ENCODE measurements at regions not wholly inside any gene's neighbourhood (a gene's known extent, or its start where the extent isn't known, plus 50 kb on each side); places are given as distances from the start of the nearest gene placed in this dataset.

DNA sequence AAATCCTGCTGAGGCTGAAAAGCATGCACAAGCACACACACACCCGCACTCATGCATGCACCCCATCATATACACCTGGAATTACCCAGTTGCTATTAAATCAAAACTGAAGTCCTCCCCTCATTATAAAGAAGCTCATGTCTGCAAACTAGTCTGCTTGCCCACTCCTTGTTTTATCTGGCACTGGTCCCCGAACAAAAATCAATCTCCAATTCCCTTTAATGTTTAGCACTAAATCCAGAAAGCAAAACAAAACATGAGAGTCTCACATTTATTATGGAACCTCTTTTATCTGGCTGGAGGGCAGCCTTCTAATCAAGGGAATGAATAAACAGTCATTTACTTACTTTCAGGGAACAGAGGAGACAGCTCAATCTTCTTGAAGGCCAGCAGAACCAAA is 1093.4 kb upstream of the FLRT2 start:
- Mint-ChIP-seq H3K36me3 (ENCODE audit: unreplicated experiment) (no peaks in the 10 kb centered on the region), H3K4me1 (ENCODE audit: unreplicated experiment) (peaks cover 57% of the 10 kb centered on the region), H3K27me3 (ENCODE audit: unreplicated experiment) (no peaks in the 10 kb centered on the region), H3K27ac (ENCODE audit: unreplicated experiment) (no peak overlapping the region), H3K9me3 (ENCODE audit: unreplicated experiment) (no peaks in the 10 kb centered on the region), H3K4me3 (ENCODE audit: unreplicated experiment) (no peak overlapping the region)
- TF ChIP-seq, protein P1, sequence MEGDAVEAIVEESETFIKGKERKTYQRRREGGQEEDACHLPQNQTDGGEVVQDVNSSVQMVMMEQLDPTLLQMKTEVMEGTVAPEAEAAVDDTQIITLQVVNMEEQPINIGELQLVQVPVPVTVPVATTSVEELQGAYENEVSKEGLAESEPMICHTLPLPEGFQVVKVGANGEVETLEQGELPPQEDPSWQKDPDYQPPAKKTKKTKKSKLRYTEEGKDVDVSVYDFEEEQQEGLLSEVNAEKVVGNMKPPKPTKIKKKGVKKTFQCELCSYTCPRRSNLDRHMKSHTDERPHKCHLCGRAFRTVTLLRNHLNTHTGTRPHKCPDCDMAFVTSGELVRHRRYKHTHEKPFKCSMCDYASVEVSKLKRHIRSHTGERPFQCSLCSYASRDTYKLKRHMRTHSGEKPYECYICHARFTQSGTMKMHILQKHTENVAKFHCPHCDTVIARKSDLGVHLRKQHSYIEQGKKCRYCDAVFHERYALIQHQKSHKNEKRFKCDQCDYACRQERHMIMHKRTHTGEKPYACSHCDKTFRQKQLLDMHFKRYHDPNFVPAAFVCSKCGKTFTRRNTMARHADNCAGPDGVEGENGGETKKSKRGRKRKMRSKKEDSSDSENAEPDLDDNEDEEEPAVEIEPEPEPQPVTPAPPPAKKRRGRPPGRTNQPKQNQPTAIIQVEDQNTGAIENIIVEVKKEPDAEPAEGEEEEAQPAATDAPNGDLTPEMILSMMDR (IDR thresholded peaks at IDR 0.05): no peak
- no peak for DNase-seq (ENCODE audit: extremely low spot score, unreplicated experiment)

GRCh38 chr14:84442521-84442920 is 1087.4 kb upstream of the FLRT2 start:
- no peaks in the 10 kb centered on the region for H3K36me3 Mint-ChIP-seq (ENCODE audit: unreplicated experiment)
- peaks cover 8% of the 10 kb centered on the region for H3K4me1 Mint-ChIP-seq (ENCODE audit: unreplicated experiment)
- no peaks in the 10 kb centered on the region for H3K9me3 Mint-ChIP-seq (ENCODE audit: unreplicated experiment)
- DNase-seq (ENCODE audit: extremely low spot score, unreplicated experiment): no peak
- TF ChIP-seq, protein P1 (IDR thresholded peaks at IDR 0.05): no peak
- no peak overlapping the region for H3K27ac Mint-ChIP-seq (ENCODE audit: unreplicated experiment)
- no peak overlapping the region for H3K4me3 Mint-ChIP-seq (ENCODE audit: unreplicated experiment)
- no peaks in the 10 kb centered on the region for H3K27me3 Mint-ChIP-seq (ENCODE audit: unreplicated experiment)

- TF ChIP-seq, protein P1 (IDR thresholded peaks at IDR 0.05): no peak
- H3K9me3 Mint-ChIP-seq (ENCODE audit: unreplicated experiment): no peaks in the 10 kb centered on the region
- H3K36me3 Mint-ChIP-seq (ENCODE audit: unreplicated experiment): no peaks in the 10 kb centered on the region
- no peak overlapping the region for H3K4me3 Mint-ChIP-seq (ENCODE audit: unreplicated experiment)
- H3K27ac Mint-ChIP-seq (ENCODE audit: unreplicated experiment): no peak overlapping the region
- no peaks in the 10 kb centered on the region for H3K27me3 Mint-ChIP-seq (ENCODE audit: unreplicated experiment)
- H3K4me1 Mint-ChIP-seq (ENCODE audit: unreplicated experiment): peaks cover 7% of the 10 kb centered on the region
- DNase-seq (ENCODE audit: extremely low spot score, unreplicated experiment): no peak
Observed at GRCh38 chr14:84445486-84445885, 1084.5 kb upstream of the FLRT2 start.

GRCh38 chr14:84446250-84446649 is 1083.7 kb upstream of the FLRT2 start:
- Mint-ChIP-seq H3K4me3 (ENCODE audit: unreplicated experiment) (no peak overlapping the region), H3K27ac (ENCODE audit: unreplicated experiment) (no peak overlapping the region), H3K36me3 (ENCODE audit: unreplicated experiment) (no peaks in the 10 kb centered on the region), H3K4me1 (ENCODE audit: unreplicated experiment) (peaks cover 7% of the 10 kb centered on the region), H3K9me3 (ENCODE audit: unreplicated experiment) (no peaks in the 10 kb centered on the region), H3K27me3 (ENCODE audit: unreplicated experiment) (no peaks in the 10 kb centered on the region)
- no peak for DNase-seq (ENCODE audit: extremely low spot score, unreplicated experiment)
- TF ChIP-seq, protein P1 (IDR thresholded peaks at IDR 0.05): no peak

DNA sequence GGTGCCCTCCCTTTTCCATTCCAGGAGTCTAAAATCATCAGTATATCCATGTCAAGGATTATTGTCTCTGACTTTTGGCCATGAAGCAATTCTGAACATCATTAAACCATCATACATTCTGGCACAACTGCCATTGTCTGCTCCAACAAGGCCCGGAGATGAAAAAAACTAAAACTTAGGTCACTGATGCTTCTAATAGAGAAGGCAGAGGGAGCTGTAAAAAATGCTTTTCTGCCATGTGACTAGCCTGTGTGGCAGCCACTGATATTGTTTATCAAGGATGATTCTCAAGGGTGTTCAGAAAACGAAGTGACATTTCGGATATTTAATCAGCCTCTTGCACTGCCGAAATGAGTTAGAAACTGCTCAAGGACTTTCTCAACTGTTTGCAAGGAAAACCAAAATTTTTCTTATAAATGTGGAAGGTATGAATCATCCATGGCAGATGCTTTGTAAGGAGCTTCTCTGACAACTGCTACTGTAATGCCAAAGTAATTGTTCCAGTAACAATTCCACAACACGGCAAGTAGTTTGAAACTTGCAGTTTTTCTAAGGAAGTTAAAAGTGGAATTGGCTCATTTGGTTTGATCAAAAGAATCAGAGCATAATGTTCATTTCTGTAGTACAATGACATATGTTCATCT is 1076.5 kb upstream of the FLRT2 start:
- no peaks in the 10 kb centered on the region for H3K9me3 Mint-ChIP-seq (ENCODE audit: unreplicated experiment)
- H3K36me3 Mint-ChIP-seq (ENCODE audit: unreplicated experiment): no peaks in the 10 kb centered on the region
- H3K4me1 Mint-ChIP-seq (ENCODE audit: unreplicated experiment): peaks cover 14% of the 10 kb centered on the region
- no peak for DNase-seq (ENCODE audit: extremely low spot score, unreplicated experiment)
- no peak overlapping the region for H3K4me3 Mint-ChIP-seq (ENCODE audit: unreplicated experiment)
- no peak overlapping the region for H3K27ac Mint-ChIP-seq (ENCODE audit: unreplicated experiment)
- TF ChIP-seq, protein P1 (IDR thresholded peaks at IDR 0.05): no peak
- no peaks in the 10 kb centered on the region for H3K27me3 Mint-ChIP-seq (ENCODE audit: unreplicated experiment)

Measured in osteocyte (in vitro differentiated cells).